ENCODE measurements at regions not wholly inside any gene's neighbourhood (a gene's known extent, or its start where the extent isn't known, plus 50 kb on each side); places are given as distances from the start of the nearest gene placed in this dataset.

- TF ChIP-seq CTCF (conservative IDR thresholded peaks at IDR 0.05; ENCODE audit: low read depth in 2 of 2) (no peak), POLR2AphosphoS5 (IDR thresholded peaks at IDR 0.05; ENCODE audit: low read depth) (no peak), EZH2 (IDR thresholded peaks at IDR 0.05; ENCODE audit: low read depth, unreplicated experiment) (no peak), REST (IDR thresholded peaks at IDR 0.05; ENCODE audit: unreplicated experiment) (no peak), EZH2phosphoT487 (IDR thresholded peaks at IDR 0.05; ENCODE audit: unreplicated experiment) (no peak), CREB1 (CRISPR knock-in tag; IDR thresholded peaks at IDR 0.05; ENCODE audit: low read depth) (no peak), ZNF331 (CRISPR knock-in tag; IDR thresholded peaks at IDR 0.05; ENCODE audit: low read depth) (no peak), JUNB (IDR thresholded peaks at IDR 0.05; ENCODE audit: unreplicated experiment) (no peak), ETS1 (IDR thresholded peaks at IDR 0.05) (no peak)
Observed at GRCh38 chr12:75917715-75918114, 113.9 kb downstream of the PHLDA1 start.

Data from GM23338 (cell line).